Smooth muscle cell (in vitro differentiated cells): ENCODE measurements at regions not wholly inside any gene's neighbourhood (a gene's known extent, or its start where the extent isn't known, plus 50 kb on each side); places are given as distances from the start of the nearest gene placed in this dataset.
"Not testable (repeated sequence)": the region's sequence is repeated elsewhere in the genome, so short reads cannot be mapped to it uniquely, and the experiment has no call there.

Experiments
- DNase-seq: peaks from one replicate; lab custom pipeline; 2025; ENCODE audit not compliant: unreplicated experiment; lab: John Stamatoyannopoulos, UW
- H2AFZ ChIP-seq: fragments of 200-600 bp; sonication (generic); 2 replicates; pipeline ENCODE4 v1.6.0; 2016; ENCODE audit warnings: antibody characterized with exemption, low read depth, mild to moderate bottlenecking
- H3F3A ChIP-seq: fragments of 200-600 bp; sonication (generic); 2 replicates; pipeline ENCODE4 v1.6.0; 2017; ENCODE audit warnings: antibody characterized with exemption, low read depth
- H3K27ac ChIP-seq: fragments of 200-600 bp; sonication (generic); 2 replicates; pipeline ENCODE4 v1.5.1; 2016; ENCODE audit warnings: low read depth, mild to moderate bottlenecking
- H3K27me3 ChIP-seq: fragments of 200-600 bp; sonication (generic); 2 replicates; pipeline ENCODE4 v1.6.1; 2016; ENCODE audit warnings: low read depth, mild to moderate bottlenecking
- H3K36me3 ChIP-seq: fragments of 200-600 bp; sonication (generic); 2 replicates; pipeline ENCODE4 v1.5.1; 2016; ENCODE audit warnings: low read depth
- H3K4me1 ChIP-seq: fragments of 200-600 bp; sonication (generic); 2 replicates; pipeline ENCODE4 v1.5.1; 2016; ENCODE audit warnings: low read depth
- H3K4me2 ChIP-seq: fragments of 200-600 bp; sonication (generic); 2 replicates; pipeline ENCODE4 v1.6.0; 2016; ENCODE audit warnings: mild to moderate bottlenecking
- H3K4me3 ChIP-seq: fragments of 200-600 bp; sonication (generic); 2 replicates; pipeline ENCODE4 v1.5.1; 2016; ENCODE audit warnings: mild to moderate bottlenecking
- H3K79me2 ChIP-seq: fragments of 200-600 bp; sonication (generic); 2 replicates; pipeline ENCODE4 v1.6.0; 2016; ENCODE audit warnings: low read depth, mild to moderate bottlenecking
- H3K9ac ChIP-seq: fragments of 200-600 bp; sonication (generic); 2 replicates; pipeline ENCODE4 v1.6.0; 2016; ENCODE audit warnings: low read depth
- H3K9me3 ChIP-seq: fragments of 200-600 bp; sonication (generic); replicated peaks from 2 replicates; pipeline ENCODE4 v1.5.1; 2016; ENCODE audit warnings: low read depth
- H4K20me1 ChIP-seq: fragments of 200-600 bp; sonication (generic); 2 replicates; pipeline ENCODE4 v1.6.0; 2016; ENCODE audit warnings: low read depth
- CTCF ChIP-seq: fragments of 200-600 bp; sonication (generic); IDR thresholded peaks from 2 replicates; pipeline ENCODE4 v1.5.1; 2017; ENCODE audit warnings: borderline replicate concordance, mild to moderate bottlenecking, antibody characterized with exemption; ENCODE audit not compliant: insufficient read depth, poor library complexity, severe bottlenecking
- WGBS: methylation state at CpG from one replicate; pipeline ENCODE4 v1.1.7; 2016; ENCODE audit warnings: low lambda C conversion rate; 5-methylcytosine and 5-hydroxymethylcytosine counted together

DNA sequence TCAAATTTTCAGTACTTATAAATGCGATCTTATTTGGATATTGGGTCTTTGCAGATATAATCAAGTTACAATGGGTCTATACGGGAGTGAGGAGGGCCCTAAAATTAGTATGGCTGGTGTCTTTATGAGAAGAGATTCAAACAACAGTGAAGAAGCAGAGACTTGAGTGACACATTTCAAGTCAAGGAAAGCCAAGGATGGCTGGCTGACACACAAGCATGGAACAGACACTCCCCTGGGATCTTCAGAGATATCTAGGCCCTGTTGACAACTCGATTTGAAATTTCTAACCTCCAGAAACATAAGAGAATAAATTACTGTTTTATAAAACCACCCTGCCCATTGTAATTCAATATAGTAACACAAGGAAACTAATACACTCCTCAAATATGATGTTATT, 1886.0 kb upstream of the PCDH7 start:
- Histone ChIP-seq H3K4me1 (no peaks in the 10 kb centered on the region), H2AFZ (no peak overlapping the region), H3K27me3 (no peaks in the 10 kb centered on the region), H3K9ac (no peak overlapping the region), H4K20me1 (no peaks in the 10 kb centered on the region), H3K27ac (no peak overlapping the region), H3K9me3 (no peaks in the 10 kb centered on the region), H3F3A (no peaks in the 10 kb centered on the region), H3K4me2 (no peak overlapping the region), H3K36me3 (no peaks in the 10 kb centered on the region), H3K79me2 (no peaks in the 10 kb centered on the region), H3K4me3 (no peak overlapping the region)
- 86% methylated on average over 3 of the region's 3 CpGs for WGBS
- no peak for DNase-seq
- TF ChIP-seq CTCF: no peak

DNA sequence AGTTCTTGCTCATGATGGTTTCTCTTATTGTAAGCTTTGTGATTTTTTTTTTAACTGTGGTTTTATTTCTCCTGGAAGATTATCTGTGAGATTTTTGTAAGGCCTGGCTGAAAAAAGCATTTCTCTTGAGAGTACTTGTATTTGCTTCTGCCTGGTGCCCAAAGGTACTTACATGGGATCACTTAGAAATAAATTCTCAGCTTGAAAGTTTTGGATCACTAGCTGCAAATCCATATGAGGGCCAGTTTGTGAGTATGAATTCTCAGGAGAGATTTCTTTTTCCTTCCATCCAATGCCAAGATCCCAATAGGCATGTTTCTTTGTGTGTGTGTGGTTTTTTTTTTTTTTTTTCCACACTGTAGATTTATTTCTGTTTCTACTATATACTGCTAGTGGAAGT, 1884.7 kb upstream of the PCDH7 start:
- no peak overlapping the region for H3K9ac ChIP-seq
- no peak for DNase-seq
- H2AFZ ChIP-seq: no peak overlapping the region
- no peaks in the 10 kb centered on the region for H4K20me1 ChIP-seq
- no peaks in the 10 kb centered on the region for H3K4me1 ChIP-seq
- no peak overlapping the region for H3K4me3 ChIP-seq
- H3K9me3 ChIP-seq: no peaks in the 10 kb centered on the region
- no peaks in the 10 kb centered on the region for H3K36me3 ChIP-seq
- H3K27ac ChIP-seq: no peak overlapping the region
- no peaks in the 10 kb centered on the region for H3F3A ChIP-seq
- no peak for TF ChIP-seq CTCF
- H3K4me2 ChIP-seq: no peak overlapping the region
- no peaks in the 10 kb centered on the region for H3K79me2 ChIP-seq
- no peaks in the 10 kb centered on the region for H3K27me3 ChIP-seq

- Histone ChIP-seq H3K9me3 (no peaks in the 10 kb centered on the region), H2AFZ (no peak overlapping the region), H3K27me3 (no peaks in the 10 kb centered on the region), H3K9ac (no peak overlapping the region), H3K4me2 (no peak overlapping the region), H3K79me2 (no peaks in the 10 kb centered on the region), H4K20me1 (no peaks in the 10 kb centered on the region), H3K4me3 (no peak overlapping the region), H3K4me1 (no peaks in the 10 kb centered on the region), H3K27ac (no peak overlapping the region), H3K36me3 (no peaks in the 10 kb centered on the region), H3F3A (no peaks in the 10 kb centered on the region)
- no peak for DNase-seq
- TF ChIP-seq CTCF: no peak
- 84% methylated on average over 6 of the region's 6 CpGs for WGBS
Measured at GRCh38 chr4:28842271-28842670, 1877.9 kb upstream of the PCDH7 start.

GRCh38 chr4:28845158-28845557, 1875.0 kb upstream of the PCDH7 start:
- Histone ChIP-seq H3K4me1 (no peaks in the 10 kb centered on the region), H3K9ac (no peak overlapping the region), H3K27me3 (no peaks in the 10 kb centered on the region), H4K20me1 (no peaks in the 10 kb centered on the region), H3K27ac (no peak overlapping the region), H3K4me2 (no peak overlapping the region), H3K4me3 (no peak overlapping the region), H3K36me3 (no peaks in the 10 kb centered on the region), H3K9me3 (no peaks in the 10 kb centered on the region), H3K79me2 (no peaks in the 10 kb centered on the region), H2AFZ (no peak overlapping the region), H3F3A (no peaks in the 10 kb centered on the region)
- DNase-seq: no peak
- no peak for TF ChIP-seq CTCF

- not testable (repeated sequence) for H2AFZ ChIP-seq, H3K9ac ChIP-seq, H3K4me2 ChIP-seq, H3K27me3 ChIP-seq, H3F3A ChIP-seq, H3K4me3 ChIP-seq, H3K36me3 ChIP-seq, H4K20me1 ChIP-seq, H3K79me2 ChIP-seq, H3K9me3 ChIP-seq, DNase-seq, H3K27ac ChIP-seq, H3K4me1 ChIP-seq
- 96% methylated on average over 7 of the region's 7 CpGs for WGBS
Measured at GRCh38 chr4:28857028-28857427, 1863.1 kb upstream of the PCDH7 start.
